ENCODE measurements at regions not wholly inside any gene's neighbourhood (a gene's known extent, or its start where the extent isn't known, plus 50 kb on each side); places are given as distances from the start of the nearest gene placed in this dataset.

DNA sequence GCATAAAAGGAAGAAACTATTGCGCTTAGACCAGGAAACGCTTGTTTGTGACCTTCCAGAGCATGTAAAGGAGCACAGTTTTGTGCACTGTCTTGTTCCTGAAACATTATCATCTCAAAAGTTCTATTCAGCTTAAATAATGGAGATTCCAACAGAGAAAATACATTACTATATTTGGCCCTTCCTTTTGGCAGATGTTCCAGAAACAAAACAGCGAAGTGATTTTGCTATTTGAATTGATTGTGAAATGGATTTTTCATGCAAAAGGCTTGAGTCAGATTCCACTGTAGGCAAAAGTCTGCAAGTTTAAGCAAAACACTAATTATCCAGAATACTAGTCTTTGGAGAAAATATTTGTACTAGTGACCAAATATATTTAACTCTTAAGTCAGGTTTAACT, 80.3 kb upstream of the PTBP2 start:
- H3K36me3 Mint-ChIP-seq (ENCODE audit: low read depth): no peaks in the 10 kb centered on the region
- DNase-seq: no peak
- H3K4me1 Mint-ChIP-seq (ENCODE audit: low read depth): no peaks in the 10 kb centered on the region
- no peak for ATAC-seq
- no peak overlapping the region for H3K4me3 Mint-ChIP-seq
- TF ChIP-seq CTCF (IDR thresholded peaks at IDR 0.05): no peak
- ChIA-PET POLR2A (no interaction called here), CTCF (no interaction called here)
- H3K27me3 Mint-ChIP-seq: no peaks in the 10 kb centered on the region
- intact Hi-C loops (cut with micrococcal nuclease): no loop called here
- no peak overlapping the region for H3K27ac Mint-ChIP-seq
- H3K9me3 Mint-ChIP-seq: no peaks in the 10 kb centered on the region

DNA sequence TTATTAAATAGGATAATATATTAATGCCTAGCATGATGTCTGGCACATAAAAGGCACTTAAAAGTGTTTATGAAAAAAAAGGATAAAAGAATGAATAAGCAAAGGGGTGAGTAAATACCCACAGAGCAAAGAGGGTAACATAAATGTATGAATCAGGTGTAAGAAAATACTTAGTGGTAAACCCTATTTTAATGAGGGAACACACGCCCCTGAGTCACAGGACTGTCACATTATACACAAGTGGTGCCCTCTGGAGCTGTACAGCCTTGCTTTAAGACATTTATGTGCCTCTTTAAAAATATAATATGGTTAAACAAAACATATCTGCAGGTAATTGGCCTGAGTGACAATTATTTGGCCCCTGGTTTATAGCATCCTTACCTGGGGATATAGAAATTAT, 78.1 kb upstream of the PTBP2 start:
- ChIA-PET CTCF (no interaction called here), POLR2A (no interaction called here)
- ATAC-seq: no peak
- no peaks in the 10 kb centered on the region for H3K36me3 Mint-ChIP-seq (ENCODE audit: low read depth)
- no peaks in the 10 kb centered on the region for H3K27me3 Mint-ChIP-seq
- no peak overlapping the region for H3K27ac Mint-ChIP-seq
- H3K4me3 Mint-ChIP-seq: no peak overlapping the region
- no peaks in the 10 kb centered on the region for H3K4me1 Mint-ChIP-seq (ENCODE audit: low read depth)
- no peaks in the 10 kb centered on the region for H3K9me3 Mint-ChIP-seq
- no peak for DNase-seq
- intact Hi-C loops (cut with micrococcal nuclease): no loop called here
- no peak for TF ChIP-seq CTCF (IDR thresholded peaks at IDR 0.05)

DNA sequence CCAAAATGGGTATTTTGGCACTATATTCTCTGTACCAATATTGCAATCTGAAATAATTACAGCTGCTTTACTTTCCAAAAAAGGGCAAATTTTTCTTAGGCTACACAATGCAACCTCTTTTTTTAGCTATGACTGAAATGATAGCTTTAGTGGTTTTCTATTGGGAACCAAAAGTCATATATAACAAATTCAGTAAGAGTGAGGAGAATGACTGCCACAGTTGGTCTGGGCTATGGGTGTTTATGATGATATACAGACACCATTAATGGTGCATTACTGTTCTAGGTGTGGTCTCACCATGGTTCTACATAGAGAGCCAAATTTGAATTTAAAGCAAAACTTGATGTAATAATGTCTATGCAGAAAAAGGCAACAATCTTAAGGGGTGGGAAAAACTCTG, 72.3 kb upstream of the PTBP2 start:
- Mint-ChIP-seq H3K9me3 (no peaks in the 10 kb centered on the region), H3K27ac (no peak overlapping the region), H3K27me3 (no peaks in the 10 kb centered on the region), H3K36me3 (ENCODE audit: low read depth) (no peaks in the 10 kb centered on the region), H3K4me3 (no peak overlapping the region), H3K4me1 (ENCODE audit: low read depth) (no peaks in the 10 kb centered on the region)
- POLR2A ChIA-PET: interaction anchor here (0.6 kb wide), 1 partner anchor 1027 kb away, joined by 3 read pairs; no protein-coding TSS in a partner anchor
- intact Hi-C loops (cut with micrococcal nuclease): no loop called here
- CTCF ChIA-PET: no interaction called here
- ATAC-seq (no peak), DNase-seq (no peak)
- TF ChIP-seq CTCF (IDR thresholded peaks at IDR 0.05): no peak

DNA sequence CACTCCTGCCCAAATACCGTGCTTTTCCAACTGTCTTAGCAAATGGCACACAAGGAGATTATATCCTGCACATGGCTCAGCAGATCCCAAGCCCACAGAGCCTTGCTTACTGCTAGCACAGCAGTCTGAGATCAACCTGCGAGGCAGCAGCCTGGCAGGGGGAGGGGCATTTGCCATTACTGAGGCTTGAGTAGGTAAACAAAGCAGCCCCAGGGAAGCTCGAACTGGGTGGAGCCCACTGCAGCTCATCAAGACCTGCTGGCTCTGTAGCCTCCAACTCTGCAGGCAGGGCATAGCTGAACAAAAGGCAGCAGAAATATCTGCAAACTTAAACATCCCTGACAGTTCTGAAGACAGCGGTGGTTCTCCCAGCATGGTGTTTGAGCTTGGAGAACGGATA, 70.1 kb upstream of the PTBP2 start:
- no peak for ATAC-seq
- H3K9me3 Mint-ChIP-seq: peaks cover 3% of the 10 kb centered on the region
- no peak for TF ChIP-seq CTCF (IDR thresholded peaks at IDR 0.05)
- H3K27ac Mint-ChIP-seq: no peak overlapping the region
- H3K27me3 Mint-ChIP-seq: no peaks in the 10 kb centered on the region
- no peak overlapping the region for H3K4me3 Mint-ChIP-seq
- ChIA-PET POLR2A (interaction anchor here (0.6 kb wide), 1 partner anchor 147 kb away, joined by 3 read pairs; no protein-coding TSS in a partner anchor), CTCF (no interaction called here)
- H3K4me1 Mint-ChIP-seq (ENCODE audit: low read depth): no peaks in the 10 kb centered on the region
- no peak for DNase-seq
- intact Hi-C loops (cut with micrococcal nuclease): no loop called here
- H3K36me3 Mint-ChIP-seq (ENCODE audit: low read depth): no peaks in the 10 kb centered on the region

GRCh38 chr1:96660051-96660450, 61.5 kb upstream of the PTBP2 start:
- Mint-ChIP-seq H3K9me3 (peaks cover 13% of the 10 kb centered on the region), H3K27me3 (no peaks in the 10 kb centered on the region), H3K27ac (no peak overlapping the region), H3K4me1 (ENCODE audit: low read depth) (no peaks in the 10 kb centered on the region), H3K4me3 (no peak overlapping the region), H3K36me3 (ENCODE audit: low read depth) (no peaks in the 10 kb centered on the region)
- intact Hi-C loops (cut with micrococcal nuclease): no loop called here
- TF ChIP-seq CTCF (IDR thresholded peaks at IDR 0.05): no peak
- no peak for ATAC-seq
- ChIA-PET POLR2A (no interaction called here), CTCF (no interaction called here)
- DNase-seq: no peak

All from activated CD8-positive, alpha-beta T cell treated with anti-CD3 and anti-CD28 coated beads for 36 hours (primary cell).